AG04449 (cell line): ENCODE measurements at regions not wholly inside any gene's neighbourhood (a gene's known extent, or its start where the extent isn't known, plus 50 kb on each side); places are given as distances from the start of the nearest gene placed in this dataset.

Experiments used
- CTCF ChIA-PET: fragments of 350-600 bp; formaldehyde crosslinking; extraction: SDS; loops from one replicate; lab custom pipeline; 2021; ENCODE audit warnings: antibody characterized with exemption; lab: Yijun Ruan, JAX
- POLR2A ChIA-PET: fragments of 400-600, 350-600 bp; formaldehyde crosslinking; extraction: SDS; loops from one replicate; lab custom pipeline; 2020; ENCODE audit warnings: antibody characterized with exemption, inconsistent platforms; lab: Yijun Ruan, JAX
- DNase-seq: peaks from one replicate; pipeline ENCODE4 v3.0.0-alpha.2; 2010; ENCODE audit warnings: low read depth, low spot score
- H3K4me3 ChIP-seq: 2 replicates; pipeline ENCODE4 v1.5.1; 2011; ENCODE audit warnings: low read depth, mild to moderate bottlenecking, control low read depth, low read length
- TF ChIP-seq, protein P1 (sequence below): IDR thresholded peaks from one replicate; pipeline ENCODE4 v1.5.1; 2011; ENCODE audit warnings: mild to moderate bottlenecking, moderate library complexity, low read length, control low read depth, inconsistent platforms; ENCODE audit not compliant: insufficient read depth; ENCODE audit errors: missing control alignments

DNA sequence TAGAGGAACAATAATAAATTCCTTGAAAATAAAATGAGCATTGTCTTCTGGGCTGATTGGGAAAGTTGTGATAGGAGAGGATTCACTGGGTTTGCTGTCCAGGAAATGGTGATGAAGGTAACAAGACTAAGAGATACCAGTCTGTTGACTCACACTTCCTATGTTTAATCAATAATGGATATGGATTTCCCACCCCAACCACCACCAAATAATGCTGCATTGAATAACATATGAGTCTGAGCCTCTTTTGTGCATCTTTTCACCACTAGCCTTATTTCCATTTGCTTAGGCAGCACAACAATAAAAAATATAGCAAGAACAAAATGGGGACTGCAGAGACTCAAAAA is 120.2 kb upstream of the NFIB start:
- H3K4me3 ChIP-seq, result no peak overlapping the region
- TF ChIP-seq, protein P1, sequence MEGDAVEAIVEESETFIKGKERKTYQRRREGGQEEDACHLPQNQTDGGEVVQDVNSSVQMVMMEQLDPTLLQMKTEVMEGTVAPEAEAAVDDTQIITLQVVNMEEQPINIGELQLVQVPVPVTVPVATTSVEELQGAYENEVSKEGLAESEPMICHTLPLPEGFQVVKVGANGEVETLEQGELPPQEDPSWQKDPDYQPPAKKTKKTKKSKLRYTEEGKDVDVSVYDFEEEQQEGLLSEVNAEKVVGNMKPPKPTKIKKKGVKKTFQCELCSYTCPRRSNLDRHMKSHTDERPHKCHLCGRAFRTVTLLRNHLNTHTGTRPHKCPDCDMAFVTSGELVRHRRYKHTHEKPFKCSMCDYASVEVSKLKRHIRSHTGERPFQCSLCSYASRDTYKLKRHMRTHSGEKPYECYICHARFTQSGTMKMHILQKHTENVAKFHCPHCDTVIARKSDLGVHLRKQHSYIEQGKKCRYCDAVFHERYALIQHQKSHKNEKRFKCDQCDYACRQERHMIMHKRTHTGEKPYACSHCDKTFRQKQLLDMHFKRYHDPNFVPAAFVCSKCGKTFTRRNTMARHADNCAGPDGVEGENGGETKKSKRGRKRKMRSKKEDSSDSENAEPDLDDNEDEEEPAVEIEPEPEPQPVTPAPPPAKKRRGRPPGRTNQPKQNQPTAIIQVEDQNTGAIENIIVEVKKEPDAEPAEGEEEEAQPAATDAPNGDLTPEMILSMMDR, result no peak
- CTCF ChIA-PET, result interaction anchor here (0.8 to 3.6 kb wide), 16 partner anchors 10 to 1400 kb away, joined by 3 to 20 read pairs (median 4); no protein-coding TSS in a partner anchor
- no peak for DNase-seq
- POLR2A ChIA-PET, result no interaction called here

DNA sequence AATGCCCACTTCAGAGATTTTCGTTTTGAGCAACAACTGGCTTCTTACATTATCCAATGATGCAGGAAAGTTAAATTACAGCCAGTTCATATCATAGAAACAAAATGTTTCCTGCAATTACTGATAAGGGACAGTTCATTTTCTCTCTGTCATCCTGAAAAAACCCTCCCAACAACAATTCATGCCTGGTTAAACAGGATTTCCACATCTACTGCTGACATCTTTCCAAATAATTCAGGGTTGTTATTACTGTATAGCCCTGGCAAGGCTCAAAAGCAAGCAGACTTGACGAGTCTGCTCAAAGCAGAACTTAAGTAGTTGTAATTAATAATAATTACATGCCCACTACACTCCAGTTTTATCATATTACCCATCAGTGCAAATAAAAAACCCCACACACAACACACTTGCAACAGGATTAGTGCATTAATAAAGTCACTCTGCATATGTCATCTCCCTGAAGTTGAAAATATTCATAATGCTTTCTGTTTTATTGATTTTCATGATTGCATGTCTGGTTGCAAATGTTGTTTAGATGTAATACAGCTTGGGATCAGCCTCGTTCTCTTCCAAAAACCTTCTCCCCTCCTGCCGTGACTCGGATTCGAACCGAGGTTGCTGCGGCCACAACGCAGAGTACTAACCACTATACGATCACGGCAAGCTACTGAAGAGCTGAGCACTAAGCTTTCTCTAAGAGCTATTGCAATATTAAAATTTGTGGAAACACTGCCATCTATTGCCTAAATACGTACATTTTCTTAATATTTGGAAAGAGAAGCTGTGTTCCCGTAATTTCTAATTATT is 119.6 kb upstream of the NFIB start:
- DNase-seq, result no peak
- CTCF ChIA-PET, result interaction anchor here (0.8 to 3.6 kb wide), 16 partner anchors 9 to 1400 kb away, joined by 3 to 20 read pairs (median 4); no protein-coding TSS in a partner anchor
- no peak overlapping the region for H3K4me3 ChIP-seq
- TF ChIP-seq, protein P1, result no peak
- POLR2A ChIA-PET, result no interaction called here

DNA sequence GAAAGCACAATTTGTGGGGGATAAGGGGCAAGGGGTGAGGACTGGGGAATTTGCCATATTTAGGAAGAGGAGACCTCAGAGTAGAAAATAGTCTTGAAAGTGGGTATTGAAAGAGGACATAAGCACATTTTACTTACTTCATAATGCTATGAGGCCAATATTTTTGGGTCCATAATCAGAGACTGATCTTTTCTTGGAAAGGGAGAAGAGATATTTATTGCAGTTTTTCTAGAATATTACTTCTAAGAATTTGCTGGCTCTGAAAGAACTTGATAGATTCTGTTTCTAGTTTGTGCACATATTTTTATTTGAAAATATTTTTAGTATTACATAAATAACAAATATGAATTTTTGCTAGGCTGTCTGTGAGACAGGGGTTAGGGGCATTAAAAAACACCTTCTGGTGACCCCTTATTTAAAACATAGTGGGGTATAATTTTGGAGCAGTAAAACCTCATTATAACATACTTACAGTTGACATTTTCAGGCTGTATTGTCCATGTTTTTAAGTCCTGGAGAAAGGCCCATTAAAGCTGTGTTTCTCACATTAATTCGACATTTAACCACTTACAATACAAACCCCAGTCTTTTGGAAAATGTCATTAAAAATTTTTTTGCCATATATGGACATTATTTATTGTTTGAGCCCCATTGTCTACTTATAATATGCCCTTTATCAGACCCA is 118.9 kb upstream of the NFIB start:
- ChIA-PET POLR2A (no interaction called here), CTCF (interaction anchor here (1.9 to 2.0 kb wide), 2 partner anchors 8 to 1399 kb away, joined by 8 to 14 read pairs; no protein-coding TSS in a partner anchor)
- DNase-seq, result no peak
- no peak overlapping the region for H3K4me3 ChIP-seq
- TF ChIP-seq, protein P1, result no peak

DNA sequence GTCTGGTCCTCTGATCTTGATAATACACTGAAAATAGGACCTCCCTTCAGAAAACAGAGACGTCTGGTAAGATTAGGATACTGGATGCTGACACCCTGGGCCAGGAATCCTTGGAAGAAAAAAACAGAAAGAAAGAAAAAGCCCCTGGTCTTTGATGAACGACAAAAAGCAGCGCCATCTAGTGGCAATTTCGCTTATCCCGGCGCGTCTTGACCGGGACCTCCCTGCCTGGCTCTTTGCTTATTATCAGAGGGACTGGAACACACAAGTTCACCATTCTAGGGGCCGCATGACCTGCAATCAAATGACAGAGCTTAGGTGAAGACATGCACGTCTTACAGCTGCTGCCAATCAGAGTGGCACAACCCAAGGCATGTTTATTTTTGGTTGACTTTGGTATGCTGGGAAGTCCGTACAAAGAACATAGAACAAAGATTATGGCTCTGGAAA is 114.9 kb upstream of the NFIB start:
- no peak for DNase-seq
- TF ChIP-seq, protein P1, result peak; percentile 68
- CTCF ChIA-PET, result interaction anchor here (0.6 to 5.1 kb wide), 25 partner anchors 10 to 1395 kb away, joined by 3 to 35 read pairs (median 4); no protein-coding TSS in a partner anchor
- POLR2A ChIA-PET, result no interaction called here
- no peak overlapping the region for H3K4me3 ChIP-seq

DNA sequence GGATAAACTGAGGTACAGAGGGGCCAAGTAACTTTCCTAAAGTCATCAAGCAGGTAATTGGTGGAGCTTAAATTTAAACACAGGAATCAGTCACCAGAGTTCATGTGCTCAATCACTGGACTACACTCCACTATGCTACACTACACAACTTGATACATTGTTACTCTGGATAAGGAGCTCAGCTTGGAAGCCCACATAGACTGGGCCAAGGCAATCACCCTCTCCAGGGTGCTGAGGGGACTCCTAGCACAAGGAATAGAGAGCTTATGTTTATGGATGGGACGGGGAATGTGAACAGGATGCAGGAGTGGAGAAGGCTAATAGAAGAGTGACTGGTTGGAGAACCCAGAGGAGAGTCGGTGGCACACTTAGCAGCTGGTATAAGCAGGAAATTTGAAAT is 113.5 kb upstream of the NFIB start:
- H3K4me3 ChIP-seq, result no peak overlapping the region
- no peak for DNase-seq
- ChIA-PET CTCF (interaction anchor here (0.5 to 5.1 kb wide), 16 partner anchors 8 to 1393 kb away, joined by 3 to 35 read pairs (median 4); no protein-coding TSS in a partner anchor), POLR2A (no interaction called here)
- TF ChIP-seq, protein P1, result no peak

DNA sequence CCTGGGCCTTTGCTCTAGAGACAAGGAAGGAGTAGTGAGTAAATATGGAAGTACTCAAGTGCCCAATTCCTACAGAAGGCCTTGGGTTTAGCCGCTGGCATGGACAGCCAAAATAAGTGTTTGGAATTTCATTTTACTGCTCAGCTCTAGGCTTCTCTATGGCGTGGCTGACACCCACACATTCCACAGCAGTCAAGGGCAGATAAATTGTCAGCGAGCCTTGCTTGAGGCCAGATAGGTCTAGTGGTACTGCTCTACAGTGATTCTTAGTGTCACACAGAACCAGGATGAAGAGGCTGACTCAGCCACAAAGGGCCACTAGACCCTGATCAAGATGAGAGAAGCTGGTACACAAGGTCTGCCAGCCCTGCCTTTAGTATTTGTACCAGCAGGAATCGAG is 111.0 kb upstream of the NFIB start:
- ChIA-PET CTCF (interaction anchor here (1.4 to 2.1 kb wide), 3 partner anchors 9 to 1073 kb away, joined by 3 to 14 read pairs (median 6); no protein-coding TSS in a partner anchor), POLR2A (no interaction called here)
- no peak overlapping the region for H3K4me3 ChIP-seq
- TF ChIP-seq, protein P1, result no peak
- no peak for DNase-seq
